A549 (cell line): ENCODE measurements at regions not wholly inside any gene's neighbourhood (a gene's known extent, or its start where the extent isn't known, plus 50 kb on each side); places are given as distances from the start of the nearest gene placed in this dataset.

Experiments
- ATAC-seq, 2 experiments: fragments of 200-7000 bp in 1 of 2; fragments of >200 bp in 1 of 2; cut with Nextera tagmentation in 1 of 2; cut with Tn5 transposase in 1 of 2; 3 replicates each; pipeline versions ENCODE4 v1.8.0 to v1.9.1; 2018 to 2020; ENCODE audit warnings: mild to moderate bottlenecking in 1 of 2, moderate library complexity in 1 of 2
- CTCF ChIA-PET: fragments of 300-600 bp; sonication (Branson Sonifier 250); formaldehyde crosslinking; extraction: SDS; loops from one replicate; lab custom pipeline; 2021; ENCODE audit warnings: antibody characterized with exemption, inconsistent platforms; lab: Yijun Ruan, JAX
- POLR2A ChIA-PET: fragments of 350-600 bp; formaldehyde crosslinking; extraction: SDS; loops from one replicate; lab custom pipeline; 2021; ENCODE audit warnings: antibody characterized with exemption, inconsistent platforms; lab: Yijun Ruan, JAX
- DNase-seq, 2 experiments: peaks; one replicate each; pipeline versions ENCODE4 v3.0.0 to v3.0.0-alpha.2; 2011 to 2016; ENCODE audit warnings: low read depth in 1 of 2, low spot score in 1 of 2
- FAIRE-seq: peaks from 2 replicates; lab custom pipeline; 2011; peaks lifted over from hg19 to GRCh38; lab: Jason Lieb, UNC
- H3K27ac ChIP-seq, 2 experiments: fragments of >200 bp; sonication (Bioruptor Twin); formaldehyde crosslinking; 3 replicates each; pipeline ENCODE4 v1.5.1; 2016 to 2017
- H3K4me1 ChIP-seq: fragments of >200 bp; sonication (Bioruptor Twin); formaldehyde crosslinking; 3 replicates; pipeline ENCODE4 v1.6.1; 2016
- H3K4me2 ChIP-seq: fragments of >200 bp; sonication (Bioruptor Twin); formaldehyde crosslinking; 3 replicates; pipeline ENCODE4 v1.6.1; 2016
- H3K4me3 ChIP-seq: fragments of >200 bp; sonication (Bioruptor Twin); formaldehyde crosslinking; 3 replicates; pipeline ENCODE4 v1.5.1; 2016
- H3K9me3 ChIP-seq: fragments of >200 bp; sonication (Bioruptor Twin); formaldehyde crosslinking; 3 replicates; pipeline ENCODE4 v1.6.1; 2016
- BHLHE40 ChIP-seq: IDR thresholded peaks from 2 replicates; pipeline ENCODE4 v1.6.1; 2012; ENCODE audit warnings: low read depth, low read length, inconsistent platforms
- CBX2 ChIP-seq: fragments of 200-600 bp; sonication (generic); IDR thresholded peaks from 2 replicates; pipeline ENCODE4 v1.6.1; 2016; ENCODE audit warnings: low read depth, mild to moderate bottlenecking, borderline replicate concordance
- E2F6 ChIP-seq: IDR thresholded peaks from 2 replicates; pipeline ENCODE4 v1.6.1; 2012; ENCODE audit warnings: low read depth, borderline replicate concordance
- EP300 ChIP-seq, 2 experiments: fragments of >200 bp; sonication (Bioruptor Twin); formaldehyde crosslinking; IDR thresholded peaks; 2 replicates in 1 of 2; 3 replicates in 1 of 2; pipeline ENCODE4 v1.6.1; 2016 to 2017
- FOSB ChIP-seq: fragments of 250-450 bp; sonication (Bioruptor Pico); IDR thresholded peaks from 2 replicates; pipeline ENCODE4 v1.5.0; 2020; ENCODE audit warnings: mild to moderate bottlenecking, moderate library complexity
- HEYL ChIP-seq: fragments of 250-450 bp; sonication (Bioruptor Pico); IDR thresholded peaks from 2 replicates; pipeline ENCODE4 v1.8.0; 2021; ENCODE audit warnings: mild to moderate bottlenecking, moderate library complexity
- HOXB5 ChIP-seq: fragments of 250-450 bp; sonication (Bioruptor Pico); IDR thresholded peaks from 2 replicates; pipeline ENCODE4 v1.5.0; 2020; ENCODE audit warnings: mild to moderate bottlenecking, moderate library complexity
- JUNB ChIP-seq: fragments of >200 bp; sonication (Bioruptor Twin); formaldehyde crosslinking; IDR thresholded peaks from 2 replicates; pipeline ENCODE4 v1.6.1; 2016
- KDM5A ChIP-seq: fragments of 200-600 bp; sonication (generic); IDR thresholded peaks from 2 replicates; pipeline ENCODE4 v1.6.1; 2016; ENCODE audit warnings: antibody characterized with exemption, mild to moderate bottlenecking
- MAFK ChIP-seq: fragments of 450-650 bp; IDR thresholded peaks from 2 replicates; pipeline ENCODE4 v1.6.1; 2014; ENCODE audit not compliant: partially characterized antibody
- PHF8 ChIP-seq: fragments of 200-600 bp; sonication (generic); IDR thresholded peaks from 2 replicates; pipeline ENCODE4 v1.6.1; 2016; ENCODE audit warnings: low read depth, mild to moderate bottlenecking, antibody characterized with exemption, moderate library complexity, borderline replicate concordance
- RAD21 ChIP-seq, 2 experiments: fragments of >200 bp in 1 of 2; sonication (Bioruptor Twin) in 1 of 2; formaldehyde crosslinking in 1 of 2; IDR thresholded peaks in 1 of 2; conservative IDR thresholded peaks in 1 of 2; 2 replicates in 1 of 2; 3 replicates in 1 of 2; pipeline ENCODE4 v1.6.1; 2012 to 2018; ENCODE audit warnings: inconsistent platforms in 1 of 2
- RARB ChIP-seq: fragments of 250-450 bp; sonication (Bioruptor Pico); IDR thresholded peaks from 2 replicates; pipeline ENCODE4 v1.8.0; 2021; ENCODE audit warnings: mild to moderate bottlenecking, moderate library complexity
- RCOR1 ChIP-seq: fragments of 150-350 bp; IDR thresholded peaks from 2 replicates; pipeline ENCODE4 v1.6.1; 2014; ENCODE audit warnings: antibody characterized with exemption, low read length, low read depth
- RFX5 ChIP-seq: fragments of 450-650 bp; IDR thresholded peaks from 2 replicates; pipeline ENCODE4 v1.7.1; 2014; ENCODE audit warnings: antibody characterized with exemption, mild to moderate bottlenecking, moderate library complexity
- RNF2 ChIP-seq: fragments of 200-600 bp; sonication (generic); IDR thresholded peaks from 2 replicates; pipeline ENCODE4 v1.6.1; 2016; ENCODE audit warnings: low read depth, mild to moderate bottlenecking, antibody characterized with exemption, moderate library complexity, borderline replicate concordance
- SMC3 ChIP-seq: fragments of >200 bp; sonication (Bioruptor Twin); formaldehyde crosslinking; IDR thresholded peaks from 3 replicates; pipeline ENCODE4 v1.6.1; 2018; ENCODE audit warnings: inconsistent platforms
- SREBF2 ChIP-seq: fragments of 450-650 bp; IDR thresholded peaks from 2 replicates; pipeline ENCODE4 v1.6.1; 2014; ENCODE audit warnings: mild to moderate bottlenecking, moderate library complexity
- ZC3H11A ChIP-seq: fragments of 450-650 bp; IDR thresholded peaks from 2 replicates; pipeline ENCODE4 v1.6.1; 2014; ENCODE audit warnings: antibody characterized with exemption, mild to moderate bottlenecking
- ZFP36 ChIP-seq: fragments of 450-650 bp; IDR thresholded peaks from 2 replicates; pipeline ENCODE4 v1.6.1; 2014; ENCODE audit warnings: borderline replicate concordance; ENCODE audit not compliant: partially characterized antibody
- ZNF302 ChIP-seq: fragments of 250-450 bp; sonication (Bioruptor Pico); IDR thresholded peaks from 2 replicates; pipeline ENCODE4 v1.9.0; 2021; ENCODE audit warnings: inconsistent platforms, mild to moderate bottlenecking, moderate library complexity
- ZSCAN20 ChIP-seq: fragments of 250-450 bp; sonication (Bioruptor Pico); IDR thresholded peaks from 2 replicates; pipeline ENCODE4 v1.8.0; 2022; ENCODE audit warnings: mild to moderate bottlenecking, moderate library complexity
- WGBS: methylation state at CpG from one replicate; pipeline ENCODE4 v1.1.6; 2017; ENCODE audit errors: missing lambda C conversion rate; 5-methylcytosine and 5-hydroxymethylcytosine counted together
- TF ChIP-seq, protein P1 (sequence below): fragments of 150-350 bp; IDR thresholded peaks from 2 replicates; pipeline ENCODE4 v1.6.1; 2014; ENCODE audit warnings: low read depth, mild to moderate bottlenecking, low read length
- TF ChIP-seq, protein P2 (sequence below): fragments of 450-650 bp; IDR thresholded peaks from 2 replicates; pipeline ENCODE4 v1.6.1; 2014; ENCODE audit warnings: antibody characterized with exemption
- TF ChIP-seq, protein P3 (sequence below): fragments of 250-450 bp; sonication (Bioruptor Pico); IDR thresholded peaks from 2 replicates; pipeline ENCODE4 v1.5.0; 2020; ENCODE audit warnings: low read depth, mild to moderate bottlenecking, moderate library complexity

DNA sequence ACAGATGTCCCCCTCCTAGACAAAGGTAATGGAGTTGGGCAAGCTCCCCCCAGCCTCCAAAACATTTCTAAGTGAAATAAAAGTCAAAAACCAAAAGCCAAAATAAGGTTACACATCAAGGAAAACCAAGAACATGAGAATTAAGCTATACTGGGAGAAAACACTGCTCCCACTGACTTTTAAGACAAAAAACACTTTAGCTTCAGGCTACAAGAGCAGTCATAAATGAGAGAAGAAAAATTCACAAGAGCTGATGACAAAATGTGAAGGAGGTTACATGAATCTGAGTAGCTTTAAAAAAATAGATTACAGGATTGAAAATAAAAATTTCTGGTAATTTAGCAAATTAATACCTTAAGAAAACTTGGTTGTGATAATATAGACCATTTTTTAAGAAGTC is 1370.3 kb upstream of the CDH9 start:
- ChIA-PET CTCF (no interaction called here), POLR2A (no interaction called here)
- peak overlapping the region; percentile 47 to 66; a peak in 4 of 6 replicates for H3K27ac ChIP-seq
- no peak for FAIRE-seq
- no peaks in the 10 kb centered on the region for H3K9me3 ChIP-seq
- peaks cover 13% of the 10 kb centered on the region; the same call in 2 of the 3 replicates for H3K4me1 ChIP-seq
- ATAC-seq: no peak
- TF ChIP-seq RARB (CRISPR knock-in tag): no peak
- no peak for TF ChIP-seq RNF2
- TF ChIP-seq ZNF302 (CRISPR knock-in tag): no peak
- TF ChIP-seq SREBF2: no peak
- no peak for TF ChIP-seq E2F6
- TF ChIP-seq SMC3: no peak
- TF ChIP-seq, protein P1, sequence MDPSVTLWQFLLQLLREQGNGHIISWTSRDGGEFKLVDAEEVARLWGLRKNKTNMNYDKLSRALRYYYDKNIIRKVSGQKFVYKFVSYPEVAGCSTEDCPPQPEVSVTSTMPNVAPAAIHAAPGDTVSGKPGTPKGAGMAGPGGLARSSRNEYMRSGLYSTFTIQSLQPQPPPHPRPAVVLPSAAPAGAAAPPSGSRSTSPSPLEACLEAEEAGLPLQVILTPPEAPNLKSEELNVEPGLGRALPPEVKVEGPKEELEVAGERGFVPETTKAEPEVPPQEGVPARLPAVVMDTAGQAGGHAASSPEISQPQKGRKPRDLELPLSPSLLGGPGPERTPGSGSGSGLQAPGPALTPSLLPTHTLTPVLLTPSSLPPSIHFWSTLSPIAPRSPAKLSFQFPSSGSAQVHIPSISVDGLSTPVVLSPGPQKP: no peak
- TF ChIP-seq CBX2: no peak
- no peak for TF ChIP-seq MAFK
- TF ChIP-seq KDM5A: no peak
- no peak for TF ChIP-seq RCOR1
- TF ChIP-seq HEYL: no peak
- no peak overlapping the region for H3K4me3 ChIP-seq
- H3K4me2 ChIP-seq: peak overlapping the region; percentile 43
- DNase-seq: no peak

- CTCF ChIA-PET: no interaction called here
- POLR2A ChIA-PET: no interaction called here
- peak; percentile 8 to 62 for DNase-seq
These were observed 1369.8 kb upstream of the CDH9 start for GRCh38 chr5:28408186-28408585.

DNA sequence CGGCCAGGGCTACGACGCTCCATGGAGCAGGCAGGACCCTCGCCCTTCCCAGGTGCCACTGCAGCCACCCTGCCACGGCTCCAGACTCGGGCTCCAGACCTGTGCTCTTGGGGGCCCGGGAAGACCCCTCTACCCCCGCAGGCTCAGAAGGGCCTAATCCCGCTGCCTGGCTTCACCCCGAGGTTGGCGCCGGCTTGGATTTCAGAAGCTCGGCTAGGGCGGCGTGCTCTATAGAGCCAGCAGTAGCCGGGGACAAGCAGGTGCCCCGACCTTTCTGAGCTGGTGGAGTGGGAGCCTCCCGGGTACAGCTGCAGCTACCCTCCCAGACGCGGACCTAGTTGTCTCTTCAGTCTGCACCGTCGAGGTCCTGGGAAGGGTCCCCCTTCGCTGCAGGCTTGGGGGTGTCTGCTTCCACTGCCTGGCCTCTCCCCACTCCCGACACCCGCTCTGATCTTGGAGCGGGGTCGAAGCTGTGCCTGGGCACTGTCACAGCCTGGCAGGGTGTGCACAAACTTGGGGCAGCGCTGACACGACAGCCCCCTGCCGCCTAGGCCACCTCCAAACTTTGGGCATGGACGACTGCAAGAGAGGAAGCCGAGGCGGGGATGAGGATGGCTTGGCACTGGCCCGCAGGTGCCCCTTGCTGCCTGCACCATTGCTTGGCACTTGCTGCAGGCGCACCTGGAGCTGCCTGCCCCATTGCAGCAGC is 1366.1 kb upstream of the CDH9 start:
- ChIA-PET CTCF (interaction anchor here (1.4 kb wide), 1 partner anchor 59 kb away, joined by 5 read pairs; no protein-coding TSS in a partner anchor), POLR2A (no interaction called here)
- Histone ChIP-seq H3K4me1 (peaks cover 13% of the 10 kb centered on the region; the same call in 2 of the 3 replicates), H3K9me3 (no peaks in the 10 kb centered on the region), H3K4me2 (no peak overlapping the region), H3K27ac (no peak overlapping the region; a peak in 1 of 6 replicates), H3K4me3 (no peak overlapping the region)
- TF ChIP-seq JUNB: no peak
- TF ChIP-seq, protein P1: no peak
- no peak for TF ChIP-seq CBX2
- no peak for TF ChIP-seq ZSCAN20 (CRISPR knock-in tag)
- TF ChIP-seq PHF8: no peak
- TF ChIP-seq MAFK: no peak
- no peak for TF ChIP-seq ZFP36
- no peak for TF ChIP-seq RAD21 (conservative IDR thresholded peaks at IDR 0.05 in 1 of 2, IDR thresholded peaks at IDR 0.05 in 1 of 2)
- TF ChIP-seq RFX5: no peak
- no peak for TF ChIP-seq HOXB5 (CRISPR knock-in tag)
- TF ChIP-seq SREBF2: no peak
- no peak for TF ChIP-seq BHLHE40
- TF ChIP-seq, protein P2, sequence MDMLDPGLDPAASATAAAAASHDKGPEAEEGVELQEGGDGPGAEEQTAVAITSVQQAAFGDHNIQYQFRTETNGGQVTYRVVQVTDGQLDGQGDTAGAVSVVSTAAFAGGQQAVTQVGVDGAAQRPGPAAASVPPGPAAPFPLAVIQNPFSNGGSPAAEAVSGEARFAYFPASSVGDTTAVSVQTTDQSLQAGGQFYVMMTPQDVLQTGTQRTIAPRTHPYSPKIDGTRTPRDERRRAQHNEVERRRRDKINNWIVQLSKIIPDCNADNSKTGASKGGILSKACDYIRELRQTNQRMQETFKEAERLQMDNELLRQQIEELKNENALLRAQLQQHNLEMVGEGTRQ: no peak
- TF ChIP-seq ZC3H11A: no peak
- TF ChIP-seq FOSB (CRISPR knock-in tag): no peak
- TF ChIP-seq, protein P3, sequence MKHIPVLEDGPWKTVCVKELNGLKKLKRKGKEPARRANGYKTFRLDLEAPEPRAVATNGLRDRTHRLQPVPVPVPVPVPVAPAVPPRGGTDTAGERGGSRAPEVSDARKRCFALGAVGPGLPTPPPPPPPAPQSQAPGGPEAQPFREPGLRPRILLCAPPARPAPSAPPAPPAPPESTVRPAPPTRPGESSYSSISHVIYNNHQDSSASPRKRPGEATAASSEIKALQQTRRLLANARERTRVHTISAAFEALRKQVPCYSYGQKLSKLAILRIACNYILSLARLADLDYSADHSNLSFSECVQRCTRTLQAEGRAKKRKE (CRISPR knock-in tag): no peak
- 75% methylated on average over 21 of the region's 35 CpGs for WGBS
- no peak for DNase-seq
- no peak for FAIRE-seq
- ATAC-seq: no peak

More at GRCh38 chr5:28408186-28408585, 1369.8 kb upstream of the CDH9 start:
- ATAC-seq: peak; percentile 80 to 94
- TF ChIP-seq, protein P1: no peak
- TF ChIP-seq JUNB: peak; percentile 26; the same call in 1 of the 2 replicates
- TF ChIP-seq EP300 (IDR thresholded peaks at IDR 0.05): no peak
- peak; percentile 61 for FAIRE-seq
- peaks cover 13% of the 10 kb centered on the region; the same call in 2 of the 3 replicates for H3K4me1 ChIP-seq
- peak overlapping the region; percentile 43 for H3K4me2 ChIP-seq
- peak overlapping the region; percentile 47 to 66; a peak in 4 of 6 replicates for H3K27ac ChIP-seq
- WGBS: 10% methylated on average over 3 of the region's 3 CpGs
- no peak overlapping the region for H3K4me3 ChIP-seq
- H3K9me3 ChIP-seq: no peaks in the 10 kb centered on the region
